GM23338 (cell line): ENCODE measurements at regions not wholly inside any gene's neighbourhood (a gene's known extent, or its start where the extent isn't known, plus 50 kb on each side); places are given as distances from the start of the nearest gene placed in this dataset.

Experiments
- ATAC-seq: fragments of 200-7000 bp; cut with Tn5 transposase; 3 replicates; pipeline ENCODE4 v1.9.1; 2020
- DNase-seq: peaks from one replicate; pipeline ENCODE4 v3.0.0-alpha.2; 2015; ENCODE audit warnings: low spot score
- H2AFZ ChIP-seq: fragments of 200-600 bp; sonication (generic); 2 replicates; pipeline ENCODE4 v1.8.0; 2016; ENCODE audit warnings: antibody characterized with exemption, mild to moderate bottlenecking, moderate library complexity
- H3F3A ChIP-seq: fragments of 200-600 bp; sonication (generic); replicated peaks from 2 replicates; pipeline ENCODE4 v1.8.0; 2017; ENCODE audit warnings: antibody characterized with exemption, mixed run types, low read depth
- H3K27ac ChIP-seq: fragments of 200-600 bp; sonication (generic); 2 replicates; pipeline ENCODE4 v1.6.1; 2016; ENCODE audit warnings: low read depth
- H3K27me3 ChIP-seq: fragments of 200-600 bp; sonication (generic); 2 replicates; pipeline ENCODE4 v1.8.0; 2016; ENCODE audit warnings: mild to moderate bottlenecking, mixed run types, moderate library complexity; ENCODE audit not compliant: insufficient read depth
- H3K36me3 ChIP-seq: fragments of 200-600 bp; sonication (generic); 2 replicates; pipeline ENCODE4 v1.8.0; 2016; ENCODE audit warnings: mild to moderate bottlenecking; ENCODE audit not compliant: insufficient read depth
- H3K4me1 ChIP-seq: fragments of 200-600 bp; sonication (generic); 2 replicates; pipeline ENCODE4 v1.8.0; 2016; ENCODE audit warnings: mild to moderate bottlenecking, moderate library complexity; ENCODE audit not compliant: insufficient read depth
- H3K4me2 ChIP-seq: fragments of 200-600 bp; sonication (generic); 2 replicates; pipeline ENCODE4 v1.7.1; 2017; ENCODE audit warnings: mixed run types
- H3K4me3 ChIP-seq: fragments of 200-600 bp; sonication (generic); 2 replicates; pipeline ENCODE4 v1.6.1; 2016; ENCODE audit warnings: mixed run types
- H3K79me2 ChIP-seq: fragments of 200-600 bp; sonication (generic); replicated peaks from 2 replicates; pipeline ENCODE4 v1.8.0; 2017; ENCODE audit warnings: mild to moderate bottlenecking; ENCODE audit not compliant: insufficient read depth
- H3K9me2 ChIP-seq: fragments of 200-600 bp; sonication (generic); 2 replicates; pipeline ENCODE4 v1.8.0; 2017; ENCODE audit not compliant: insufficient read depth
- H4K20me1 ChIP-seq: fragments of 200-600 bp; sonication (generic); replicated peaks from 2 replicates; pipeline ENCODE4 v1.8.0; 2017; ENCODE audit warnings: mild to moderate bottlenecking; ENCODE audit not compliant: insufficient read depth
- H3K27ac Mint-ChIP-seq: 2 replicates; pipeline ENCODE4 v1.8.0; 2020; ENCODE audit warnings: inconsistent platforms, mild to moderate bottlenecking, moderate library complexity, mixed read lengths
- H3K27me3 Mint-ChIP-seq: 3 replicates; pipeline ENCODE4 v1.8.0; 2022; ENCODE audit warnings: low read depth, mild to moderate bottlenecking, moderate library complexity, mixed read lengths, inconsistent platforms; ENCODE audit not compliant: insufficient read depth, poor library complexity
- H3K36me3 Mint-ChIP-seq: 3 replicates; pipeline ENCODE4 v1.8.0; 2021; ENCODE audit warnings: low read depth, mild to moderate bottlenecking, inconsistent platforms, moderate library complexity, mixed read lengths
- H3K4me1 Mint-ChIP-seq: 3 replicates; pipeline ENCODE4 v1.8.0; 2020; ENCODE audit warnings: mild to moderate bottlenecking, inconsistent platforms, mixed read lengths
- H3K4me3 Mint-ChIP-seq: 3 replicates; pipeline ENCODE4 v1.8.0; 2021; ENCODE audit warnings: moderate library complexity, mild to moderate bottlenecking, inconsistent platforms, mixed read lengths
- H3K9me3 Mint-ChIP-seq: 3 replicates; pipeline ENCODE4 v1.8.0; 2020; ENCODE audit warnings: moderate library complexity, mild to moderate bottlenecking, inconsistent platforms, mixed read lengths
- ETS1 ChIP-seq: IDR thresholded peaks from 2 replicates; pipeline ENCODE4 v1.6.1; 2016; ENCODE audit warnings: antibody characterized with exemption
- POLR2AphosphoS5 ChIP-seq: IDR thresholded peaks from 2 replicates; pipeline ENCODE4 v1.6.1; 2016; ENCODE audit warnings: antibody characterized with exemption, low read depth
- STAT1 ChIP-seq: IDR thresholded peaks from one replicate; pipeline ENCODE4 v1.6.1; 2016; ENCODE audit warnings: antibody characterized with exemption; ENCODE audit not compliant: unreplicated experiment
- ZNF462 ChIP-seq: fragments of 250-450 bp; sonication (Bioruptor Pico); IDR thresholded peaks from 2 replicates; pipeline ENCODE4 v1.5.0; 2020; ENCODE audit warnings: mild to moderate bottlenecking, moderate library complexity

- no peak for TF ChIP-seq ETS1
Measured at GRCh38 chr7:81491573-81491972, 278.3 kb downstream of the HGF start (continued).

GRCh38 chr7:81488210-81488609 lies 281.6 kb downstream of the HGF start:
- no peaks in the 10 kb centered on the region for H3K79me2 ChIP-seq
- H3K27ac ChIP-seq, result no peak overlapping the region
- no peak overlapping the region for H3K4me3 Mint-ChIP-seq
- no peak overlapping the region for H3K27ac Mint-ChIP-seq
- no peaks in the 10 kb centered on the region for H3K4me1 ChIP-seq
- TF ChIP-seq ZNF462 (CRISPR knock-in tag) (no peak), STAT1 (no peak), POLR2AphosphoS5 (no peak)
- H2AFZ ChIP-seq, result peak overlapping the region; percentile 67; the same call in 1 of the 2 replicates
- H3F3A ChIP-seq, result no peaks in the 10 kb centered on the region
- peaks cover 4% of the 10 kb centered on the region for H3K27me3 Mint-ChIP-seq
- no peaks in the 10 kb centered on the region for H3K36me3 ChIP-seq
- H3K4me1 Mint-ChIP-seq, result peaks cover 7% of the 10 kb centered on the region
- H3K4me2 ChIP-seq, result no peak overlapping the region
- H3K9me2 ChIP-seq, result no peaks in the 10 kb centered on the region
- H3K4me3 ChIP-seq, result no peak overlapping the region
- ATAC-seq, result no peak
- DNase-seq, result no peak
- no peaks in the 10 kb centered on the region; the same call in 2 of the 3 replicates for H3K36me3 Mint-ChIP-seq
- no peaks in the 10 kb centered on the region for H3K27me3 ChIP-seq
- H4K20me1 ChIP-seq, result no peaks in the 10 kb centered on the region
- H3K9me3 Mint-ChIP-seq, result no peaks in the 10 kb centered on the region
